ENCODE measurements at regions not wholly inside any gene's neighbourhood (a gene's known extent, or its start where the extent isn't known, plus 50 kb on each side); places are given as distances from the start of the nearest gene placed in this dataset.

DNA sequence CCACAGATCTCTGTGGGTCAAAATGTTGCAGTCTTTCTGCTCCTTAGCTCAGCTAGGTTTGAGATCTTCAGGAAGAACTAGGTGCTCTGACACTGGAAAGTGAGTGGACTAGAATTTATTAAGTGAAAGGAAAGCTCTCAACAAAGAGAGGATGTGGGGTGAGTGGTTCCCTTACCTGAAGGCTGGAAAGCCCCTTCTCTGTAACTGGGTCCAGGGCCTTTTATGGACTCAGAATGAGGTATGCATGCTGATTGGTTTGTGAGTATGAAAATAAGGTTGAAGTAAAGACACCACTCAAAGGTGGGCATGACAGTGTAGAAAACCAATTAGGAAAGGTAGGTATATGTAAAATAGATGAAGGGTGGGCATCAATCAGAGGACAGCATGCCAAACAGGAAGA, 485.5 kb downstream of the CD109 start:
- Histone ChIP-seq H3K4me3 (ENCODE audit: low read length) (no peak overlapping the region), H3K79me2 (replicated peaks; ENCODE audit: insufficient read depth, low read length) (no peaks in the 10 kb centered on the region), H3K4me2 (ENCODE audit: low read length) (no peak overlapping the region), H2AFZ (ENCODE audit: low read depth, low read length) (no peak overlapping the region), H3K36me3 (ENCODE audit: insufficient read depth, low read length) (no peaks in the 10 kb centered on the region), H3K9ac (ENCODE audit: low read length) (no peak overlapping the region), H3K27me3 (ENCODE audit: insufficient read depth, low read depth, low read length) (no peaks in the 10 kb centered on the region), H3F3A (ENCODE audit: insufficient read depth, low read length, poor library complexity, severe bottlenecking) (no peaks in the 10 kb centered on the region), H3K27ac (ENCODE audit: low read length) (no peak overlapping the region), H3K9me3 (ENCODE audit: low read length) (no peaks in the 10 kb centered on the region), H3K9me2 (ENCODE audit: insufficient read depth, low read length) (no peaks in the 10 kb centered on the region), H4K20me1 (ENCODE audit: insufficient read depth) (no peaks in the 10 kb centered on the region)
- TF ChIP-seq POLR2AphosphoS5 (IDR thresholded peaks at IDR 0.05) (no peak), EZH2 (IDR thresholded peaks at IDR 0.05; ENCODE audit: borderline replicate concordance, insufficient read depth, low read length, poor library complexity, severe bottlenecking) (no peak), TAF1 (IDR thresholded peaks at IDR 0.05; ENCODE audit: low read depth) (no peak), EP300 (conservative IDR thresholded peaks at IDR 0.05; ENCODE audit: poor library complexity, severe bottlenecking) (no peak), SMC3 (conservative IDR thresholded peaks at IDR 0.05; ENCODE audit: poor library complexity) (no peak), MXI1 (conservative IDR thresholded peaks at IDR 0.05; ENCODE audit: poor library complexity, severe bottlenecking) (no peak), RAD21 (conservative IDR thresholded peaks at IDR 0.05) (no peak)
- TF ChIP-seq, protein P1, sequence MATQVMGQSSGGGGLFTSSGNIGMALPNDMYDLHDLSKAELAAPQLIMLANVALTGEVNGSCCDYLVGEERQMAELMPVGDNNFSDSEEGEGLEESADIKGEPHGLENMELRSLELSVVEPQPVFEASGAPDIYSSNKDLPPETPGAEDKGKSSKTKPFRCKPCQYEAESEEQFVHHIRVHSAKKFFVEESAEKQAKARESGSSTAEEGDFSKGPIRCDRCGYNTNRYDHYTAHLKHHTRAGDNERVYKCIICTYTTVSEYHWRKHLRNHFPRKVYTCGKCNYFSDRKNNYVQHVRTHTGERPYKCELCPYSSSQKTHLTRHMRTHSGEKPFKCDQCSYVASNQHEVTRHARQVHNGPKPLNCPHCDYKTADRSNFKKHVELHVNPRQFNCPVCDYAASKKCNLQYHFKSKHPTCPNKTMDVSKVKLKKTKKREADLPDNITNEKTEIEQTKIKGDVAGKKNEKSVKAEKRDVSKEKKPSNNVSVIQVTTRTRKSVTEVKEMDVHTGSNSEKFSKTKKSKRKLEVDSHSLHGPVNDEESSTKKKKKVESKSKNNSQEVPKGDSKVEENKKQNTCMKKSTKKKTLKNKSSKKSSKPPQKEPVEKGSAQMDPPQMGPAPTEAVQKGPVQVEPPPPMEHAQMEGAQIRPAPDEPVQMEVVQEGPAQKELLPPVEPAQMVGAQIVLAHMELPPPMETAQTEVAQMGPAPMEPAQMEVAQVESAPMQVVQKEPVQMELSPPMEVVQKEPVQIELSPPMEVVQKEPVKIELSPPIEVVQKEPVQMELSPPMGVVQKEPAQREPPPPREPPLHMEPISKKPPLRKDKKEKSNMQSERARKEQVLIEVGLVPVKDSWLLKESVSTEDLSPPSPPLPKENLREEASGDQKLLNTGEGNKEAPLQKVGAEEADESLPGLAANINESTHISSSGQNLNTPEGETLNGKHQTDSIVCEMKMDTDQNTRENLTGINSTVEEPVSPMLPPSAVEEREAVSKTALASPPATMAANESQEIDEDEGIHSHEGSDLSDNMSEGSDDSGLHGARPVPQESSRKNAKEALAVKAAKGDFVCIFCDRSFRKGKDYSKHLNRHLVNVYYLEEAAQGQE (IDR thresholded peaks at IDR 0.05; ENCODE audit: borderline replicate concordance), result no peak
- TF ChIP-seq, protein P2, sequence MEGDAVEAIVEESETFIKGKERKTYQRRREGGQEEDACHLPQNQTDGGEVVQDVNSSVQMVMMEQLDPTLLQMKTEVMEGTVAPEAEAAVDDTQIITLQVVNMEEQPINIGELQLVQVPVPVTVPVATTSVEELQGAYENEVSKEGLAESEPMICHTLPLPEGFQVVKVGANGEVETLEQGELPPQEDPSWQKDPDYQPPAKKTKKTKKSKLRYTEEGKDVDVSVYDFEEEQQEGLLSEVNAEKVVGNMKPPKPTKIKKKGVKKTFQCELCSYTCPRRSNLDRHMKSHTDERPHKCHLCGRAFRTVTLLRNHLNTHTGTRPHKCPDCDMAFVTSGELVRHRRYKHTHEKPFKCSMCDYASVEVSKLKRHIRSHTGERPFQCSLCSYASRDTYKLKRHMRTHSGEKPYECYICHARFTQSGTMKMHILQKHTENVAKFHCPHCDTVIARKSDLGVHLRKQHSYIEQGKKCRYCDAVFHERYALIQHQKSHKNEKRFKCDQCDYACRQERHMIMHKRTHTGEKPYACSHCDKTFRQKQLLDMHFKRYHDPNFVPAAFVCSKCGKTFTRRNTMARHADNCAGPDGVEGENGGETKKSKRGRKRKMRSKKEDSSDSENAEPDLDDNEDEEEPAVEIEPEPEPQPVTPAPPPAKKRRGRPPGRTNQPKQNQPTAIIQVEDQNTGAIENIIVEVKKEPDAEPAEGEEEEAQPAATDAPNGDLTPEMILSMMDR (IDR thresholded peaks at IDR 0.05; ENCODE audit: poor library complexity, severe bottlenecking), result no peak

DNA sequence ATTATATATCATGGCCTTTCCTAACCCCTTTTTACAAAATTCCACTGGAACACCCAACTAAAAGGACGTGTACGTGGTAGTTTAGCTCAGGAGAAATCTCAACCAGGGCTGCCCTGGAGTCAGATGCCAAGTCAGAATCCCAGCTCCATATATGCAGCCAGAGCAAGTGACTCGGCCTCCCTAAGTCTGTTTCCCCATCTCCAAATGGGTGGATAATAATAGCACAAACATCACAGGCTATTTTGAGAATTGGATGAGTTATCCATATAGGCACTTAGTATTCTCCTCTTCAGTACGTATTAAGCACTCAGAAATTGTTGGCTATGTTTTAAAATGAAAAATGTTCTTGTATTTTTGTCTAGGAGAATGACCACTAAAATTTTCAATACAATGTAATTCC, 481.5 kb downstream of the CD109 start:
- no peak overlapping the region for H3K4me3 ChIP-seq (ENCODE audit: low read length)

More for the DNA sequence above, 481.5 kb downstream of the CD109 start:
- TF ChIP-seq SMC3 (conservative IDR thresholded peaks at IDR 0.05; ENCODE audit: poor library complexity) (no peak), TAF1 (IDR thresholded peaks at IDR 0.05; ENCODE audit: low read depth) (no peak), MXI1 (conservative IDR thresholded peaks at IDR 0.05; ENCODE audit: poor library complexity, severe bottlenecking) (no peak), POLR2AphosphoS5 (IDR thresholded peaks at IDR 0.05) (no peak), RAD21 (conservative IDR thresholded peaks at IDR 0.05) (no peak), EP300 (conservative IDR thresholded peaks at IDR 0.05; ENCODE audit: poor library complexity, severe bottlenecking) (no peak), EZH2 (IDR thresholded peaks at IDR 0.05; ENCODE audit: borderline replicate concordance, insufficient read depth, low read length, poor library complexity, severe bottlenecking) (no peak)
- TF ChIP-seq, protein P2 (IDR thresholded peaks at IDR 0.05; ENCODE audit: poor library complexity, severe bottlenecking), result no peak
- TF ChIP-seq, protein P1 (IDR thresholded peaks at IDR 0.05; ENCODE audit: borderline replicate concordance), result no peak
- Histone ChIP-seq H3F3A (ENCODE audit: insufficient read depth, low read length, poor library complexity, severe bottlenecking) (no peaks in the 10 kb centered on the region), H3K9ac (ENCODE audit: low read length) (no peak overlapping the region), H4K20me1 (ENCODE audit: insufficient read depth) (no peaks in the 10 kb centered on the region), H3K27ac (ENCODE audit: low read length) (no peak overlapping the region), H3K79me2 (replicated peaks; ENCODE audit: insufficient read depth, low read length) (no peaks in the 10 kb centered on the region), H3K27me3 (ENCODE audit: insufficient read depth, low read depth, low read length) (no peaks in the 10 kb centered on the region), H2AFZ (ENCODE audit: low read depth, low read length) (no peak overlapping the region), H3K36me3 (ENCODE audit: insufficient read depth, low read length) (no peaks in the 10 kb centered on the region), H3K9me3 (ENCODE audit: low read length) (no peaks in the 10 kb centered on the region), H3K4me2 (ENCODE audit: low read length) (no peak overlapping the region), H3K9me2 (ENCODE audit: insufficient read depth, low read length) (no peaks in the 10 kb centered on the region)

Measured in neural cell (in vitro differentiated cells).